Endothelial cell of umbilical vein (primary cell): ENCODE measurements at regions not wholly inside any gene's neighbourhood (a gene's known extent, or its start where the extent isn't known, plus 50 kb on each side); places are given as distances from the start of the nearest gene placed in this dataset.

Source experiments
- BruUV-seq: library from RNA; stranded (reverse); fragments of 400-500 nt; replicated peaks from 2 replicates; lab custom pipeline; 2021; lab: Mats Ljungman, UMichigan
- CTCF ChIA-PET: fragments of 300-600, 350-600 bp; sonication (Branson Sonifier 250); formaldehyde crosslinking; loops from one replicate; lab custom pipeline; 2021; ENCODE audit warnings: antibody characterized with exemption, inconsistent platforms; lab: Charles Lee
- POLR2A ChIA-PET: fragments of 300-600, 350-600 bp; sonication (Branson Sonifier 250); formaldehyde crosslinking; loops from one replicate; lab custom pipeline; 2021; ENCODE audit warnings: antibody characterized with exemption, inconsistent platforms; lab: Charles Lee
- DNase-seq: peaks from one replicate; pipeline ENCODE4 v3.0.0-alpha.2; 2011; ENCODE audit warnings: low read depth, low spot score
- FAIRE-seq: peaks from 2 replicates; lab custom pipeline; 2011; peaks lifted over from hg19 to GRCh38; lab: Jason Lieb, UNC
- H2AFZ ChIP-seq: 2 replicates; pipeline ENCODE4 v1.6.0; 2012; ENCODE audit warnings: low read depth, low read length, control low read depth, inconsistent platforms
- H3K27ac ChIP-seq: 2 replicates; pipeline ENCODE4 v1.5.1; 2011; ENCODE audit warnings: low read depth, mild to moderate bottlenecking, control low read depth, low read length, moderate library complexity; ENCODE audit not compliant: insufficient read depth
- H3K27me3 ChIP-seq, 2 experiments: 2 replicates each; pipeline versions ENCODE4 v1.6.0 to v1.6.1; 2011; ENCODE audit warnings: low read length in 2 of 2, mixed read lengths in 1 of 2; ENCODE audit not compliant: control insufficient read depth in 2 of 2, insufficient read depth in 2 of 2
- H3K36me3 ChIP-seq, 2 experiments: 2 replicates in 1 of 2; 3 replicates in 1 of 2; pipeline ENCODE4 v1.5.1; 2011; ENCODE audit warnings: low read length in 2 of 2, mild to moderate bottlenecking in 1 of 2, moderate library complexity in 1 of 2; ENCODE audit not compliant: control insufficient read depth in 2 of 2, insufficient read depth in 2 of 2; ENCODE audit errors: extremely low read depth in 1 of 2
- H3K4me1 ChIP-seq: 3 replicates; pipeline ENCODE4 v1.5.1; 2011; ENCODE audit warnings: mild to moderate bottlenecking, low read length; ENCODE audit not compliant: control insufficient read depth, insufficient read depth; ENCODE audit errors: extremely low read depth
- H3K4me2 ChIP-seq: 2 replicates; pipeline ENCODE4 v1.6.1; 2011; ENCODE audit warnings: low read length, control low read depth, mixed read lengths; ENCODE audit not compliant: insufficient read depth
- H3K4me3 ChIP-seq, 3 experiments: fragments of 200-600 bp in 1 of 3; sonication (generic), shearing (Covaris generic) in 1 of 3; replicated peaks in 1 of 3; 2 replicates each; pipeline ENCODE4 v1.5.1; 2011 to 2016; ENCODE audit warnings: control low read depth in 3 of 3, low read length in 3 of 3, mild to moderate bottlenecking in 2 of 3, inconsistent platforms in 1 of 3, low read depth in 1 of 3, moderate library complexity in 1 of 3; ENCODE audit not compliant: insufficient read depth in 1 of 3
- H3K79me2 ChIP-seq: 2 replicates; pipeline ENCODE4 v1.6.0; 2012; ENCODE audit warnings: low read length, inconsistent platforms; ENCODE audit not compliant: control insufficient read depth, insufficient read depth
- H3K9ac ChIP-seq: replicated peaks from 2 replicates; pipeline ENCODE3; 2011; ENCODE audit warnings: low read length, control low read depth; ENCODE audit not compliant: insufficient read depth; ENCODE audit errors: extremely low read depth
- H3K9me1 ChIP-seq: replicated peaks from 3 replicates; pipeline ENCODE4 v1.6.0; 2011; ENCODE audit warnings: mild to moderate bottlenecking, low read length; ENCODE audit not compliant: control insufficient read depth, insufficient read depth; ENCODE audit errors: extremely low read depth
- H3K9me3 ChIP-seq: replicated peaks from 2 replicates; pipeline ENCODE4 v1.5.1; 2012; ENCODE audit warnings: low read length, inconsistent platforms; ENCODE audit not compliant: control insufficient read depth, insufficient read depth
- H4K20me1 ChIP-seq: replicated peaks from 2 replicates; pipeline ENCODE3; 2011; ENCODE audit warnings: mild to moderate bottlenecking, low read length; ENCODE audit not compliant: control insufficient read depth, insufficient read depth; ENCODE audit errors: extremely low read depth
- EZH2 ChIP-seq: IDR thresholded peaks from 2 replicates; pipeline ENCODE4 v1.6.1; 2012; ENCODE audit warnings: borderline replicate concordance, low read depth, mild to moderate bottlenecking, moderate library complexity, low read length, inconsistent platforms; ENCODE audit not compliant: severe bottlenecking
- FOS ChIP-seq: IDR thresholded peaks from 2 replicates; pipeline ENCODE4 v1.6.1; 2011; ENCODE audit warnings: mild to moderate bottlenecking, low read length, moderate library complexity, borderline replicate concordance; ENCODE audit not compliant: insufficient read depth
- GATA2 ChIP-seq: IDR thresholded peaks from 2 replicates; pipeline ENCODE4 v1.7.0; 2011; ENCODE audit warnings: low read depth, mild to moderate bottlenecking, moderate library complexity, mixed read lengths, low read length; ENCODE audit not compliant: insufficient read length, insufficient read depth
- JUN ChIP-seq: IDR thresholded peaks from 2 replicates; pipeline ENCODE4 v1.6.1; 2011; ENCODE audit warnings: borderline replicate concordance, low read depth; ENCODE audit not compliant: insufficient read length, insufficient read depth
- MYC ChIP-seq: IDR thresholded peaks from one replicate; pipeline ENCODE4 v1.6.1; 2011; ENCODE audit warnings: mild to moderate bottlenecking, low read depth, low read length
- POLR2A ChIP-seq: IDR thresholded peaks from 2 replicates; pipeline ENCODE4 v1.6.1; 2012; ENCODE audit warnings: low read depth, mild to moderate bottlenecking, control low read depth, low read length
- POLR2AphosphoS5 ChIP-seq: IDR thresholded peaks from 2 replicates; pipeline ENCODE4 v1.6.1; 2012; ENCODE audit warnings: low read depth, mild to moderate bottlenecking, control low read depth, low read length, moderate library complexity; ENCODE audit not compliant: insufficient read depth
- dilution Hi-C: fragments of 300-500 bp; cut with MboI; formaldehyde crosslinking; loops from one replicate; pipeline ENCODE4 v1.15.0; 2019; ENCODE audit warnings: low sequenced_read_pairs; ENCODE audit not compliant: extremely low pct_ligation_motif_present
- intact Hi-C: fragments of 100-400 bp; cut with micrococcal nuclease; formaldehyde crosslinking; loops from one replicate; pipeline ENCODE4 v1.10.0; 2022
- TF ChIP-seq, protein P1 (sequence below), 2 donors: IDR thresholded peaks; 1 replicate in 1 of 2; 2 replicates in 1 of 2; pipeline ENCODE4 v1.5.1; 2011; ENCODE audit warnings: low read length in 2 of 2, mild to moderate bottlenecking in 2 of 2, moderate library complexity in 2 of 2, control low read depth in 1 of 2, inconsistent platforms in 1 of 2, low read depth in 1 of 2; ENCODE audit not compliant: insufficient read depth in 1 of 2; ENCODE audit errors: extremely low read depth in 1 of 2

DNA sequence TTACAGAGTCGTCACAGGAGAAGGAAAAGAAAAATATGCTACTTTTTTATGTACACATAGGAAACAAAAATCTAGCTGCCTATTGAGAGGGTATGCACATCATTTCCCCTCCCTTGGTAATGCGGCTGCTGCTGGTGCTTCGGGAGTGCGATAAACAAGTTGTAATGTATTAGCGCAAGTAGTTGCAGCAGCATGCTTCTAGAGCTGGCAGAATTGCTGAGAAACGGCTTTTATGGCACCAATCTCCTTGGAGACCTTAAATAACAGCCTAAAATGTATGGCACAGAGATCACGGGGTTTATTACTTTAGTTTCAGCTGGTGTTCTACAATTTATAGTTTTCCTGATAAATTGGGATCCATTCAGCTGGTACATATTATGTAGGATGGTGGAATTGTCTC lies 447.6 kb upstream of the TMPO start:
- Histone ChIP-seq H4K20me1 (no peaks in the 10 kb centered on the region), H3K36me3 (no peaks in the 10 kb centered on the region), H3K9me3 (no peaks in the 10 kb centered on the region), H3K9ac (no peak overlapping the region), H3K4me1 (no peaks in the 10 kb centered on the region), H2AFZ (no peak overlapping the region), H3K27ac (no peak overlapping the region), H3K9me1 (no peaks in the 10 kb centered on the region), H3K4me2 (no peak overlapping the region), H3K27me3 (no peaks in the 10 kb centered on the region), H3K4me3 (no peak overlapping the region), H3K79me2 (no peaks in the 10 kb centered on the region)
- POLR2A ChIA-PET = no interaction called here
- no TSS peak for BruUV-seq
- TF ChIP-seq FOS (no peak), POLR2A (no peak), MYC (no peak), EZH2 (no peak), JUN (no peak), GATA2 (no peak), POLR2AphosphoS5 (no peak)
- intact Hi-C loops = no loop called here
- DNase-seq (no peak), FAIRE-seq (no peak)
- dilution Hi-C loops = no loop called here
- CTCF ChIA-PET = no interaction called here

DNA sequence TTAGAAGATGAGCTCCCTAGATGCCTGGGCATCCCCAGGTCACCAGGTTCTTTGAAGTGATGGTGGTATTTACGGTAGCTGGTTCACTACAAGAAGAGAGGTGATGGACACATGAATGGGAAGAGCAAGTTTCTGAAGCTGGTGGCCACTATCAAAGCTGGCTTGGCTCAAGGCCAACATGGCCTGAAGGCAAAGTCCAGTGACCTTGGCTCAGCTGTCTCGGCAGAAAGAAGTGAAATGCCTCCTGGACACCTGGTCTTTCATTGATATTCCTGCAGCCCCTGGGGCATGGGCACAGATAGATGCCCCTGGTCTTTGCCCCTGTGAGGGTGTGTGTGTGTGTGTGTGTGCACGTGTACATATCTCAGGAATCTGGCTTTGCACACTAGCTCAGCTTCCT lies 441.8 kb upstream of the TMPO start:
- no peak overlapping the region for H3K27ac ChIP-seq
- no peak overlapping the region for H3K4me3 ChIP-seq
- ChIA-PET CTCF (no interaction called here), POLR2A (no interaction called here)
- no peaks in the 10 kb centered on the region for H4K20me1 ChIP-seq
- H3K36me3 ChIP-seq = no peaks in the 10 kb centered on the region
- no peaks in the 10 kb centered on the region for H3K27me3 ChIP-seq
- no peaks in the 10 kb centered on the region for H3K9me1 ChIP-seq
- H3K9ac ChIP-seq = no peak overlapping the region
- FAIRE-seq (no peak), DNase-seq (no peak)
- no peak overlapping the region for H3K4me2 ChIP-seq
- H2AFZ ChIP-seq = no peak overlapping the region
- no peaks in the 10 kb centered on the region for H3K9me3 ChIP-seq
- H3K79me2 ChIP-seq = no peaks in the 10 kb centered on the region
- no peak for TF ChIP-seq JUN
- no peak for TF ChIP-seq EZH2
- TF ChIP-seq, protein P1, sequence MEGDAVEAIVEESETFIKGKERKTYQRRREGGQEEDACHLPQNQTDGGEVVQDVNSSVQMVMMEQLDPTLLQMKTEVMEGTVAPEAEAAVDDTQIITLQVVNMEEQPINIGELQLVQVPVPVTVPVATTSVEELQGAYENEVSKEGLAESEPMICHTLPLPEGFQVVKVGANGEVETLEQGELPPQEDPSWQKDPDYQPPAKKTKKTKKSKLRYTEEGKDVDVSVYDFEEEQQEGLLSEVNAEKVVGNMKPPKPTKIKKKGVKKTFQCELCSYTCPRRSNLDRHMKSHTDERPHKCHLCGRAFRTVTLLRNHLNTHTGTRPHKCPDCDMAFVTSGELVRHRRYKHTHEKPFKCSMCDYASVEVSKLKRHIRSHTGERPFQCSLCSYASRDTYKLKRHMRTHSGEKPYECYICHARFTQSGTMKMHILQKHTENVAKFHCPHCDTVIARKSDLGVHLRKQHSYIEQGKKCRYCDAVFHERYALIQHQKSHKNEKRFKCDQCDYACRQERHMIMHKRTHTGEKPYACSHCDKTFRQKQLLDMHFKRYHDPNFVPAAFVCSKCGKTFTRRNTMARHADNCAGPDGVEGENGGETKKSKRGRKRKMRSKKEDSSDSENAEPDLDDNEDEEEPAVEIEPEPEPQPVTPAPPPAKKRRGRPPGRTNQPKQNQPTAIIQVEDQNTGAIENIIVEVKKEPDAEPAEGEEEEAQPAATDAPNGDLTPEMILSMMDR (IDR thresholded peaks at IDR 0.05; ENCODE audit: extremely low read depth in 1 of 2, insufficient read depth in 1 of 2, low read depth in 1 of 2, low read length in 2 of 2) = no peak
- TF ChIP-seq FOS = no peak
- TF ChIP-seq GATA2 = no peak
- H3K4me1 ChIP-seq = no peaks in the 10 kb centered on the region
- BruUV-seq = no TSS peak
- dilution Hi-C loops (no loop called here), intact Hi-C loops (no loop called here)
